HEK293 (cell line): ENCODE measurements at regions not wholly inside any gene's neighbourhood (a gene's known extent, or its start where the extent isn't known, plus 50 kb on each side); places are given as distances from the start of the nearest gene placed in this dataset.

ENCODE experiments used
- KLF16 ChIP-seq: fragments of 450-650 bp; formaldehyde crosslinking; IDR thresholded peaks from 2 replicates; pipeline ENCODE4 v1.5.1; 2017; ENCODE audit warnings: missing biosample characterization, missing genetic modification characterization
- ZBTB21 ChIP-seq: fragments of 450-650 bp; formaldehyde crosslinking; IDR thresholded peaks from 2 replicates; pipeline ENCODE4 v1.5.1; 2017; ENCODE audit warnings: missing biosample characterization, missing genetic modification characterization
- ZNF423 ChIP-seq: fragments of 450-650 bp; formaldehyde crosslinking; IDR thresholded peaks from 2 replicates; pipeline ENCODE4 v1.5.1; 2016; ENCODE audit warnings: missing biosample characterization, missing genetic modification characterization
- TF ChIP-seq, protein P1 (sequence below): fragments of 450-650 bp; formaldehyde crosslinking; IDR thresholded peaks from 2 replicates; pipeline ENCODE4 v1.5.1; 2016; ENCODE audit warnings: missing biosample characterization, missing genetic modification characterization
- TF ChIP-seq, protein P2 (sequence below): fragments of 450-650 bp; formaldehyde crosslinking; IDR thresholded peaks from 2 replicates; pipeline ENCODE4 v1.5.1; 2016; ENCODE audit warnings: missing biosample characterization, missing genetic modification characterization
- TF ChIP-seq, protein P3 (sequence below): fragments of 450-650 bp; formaldehyde crosslinking; IDR thresholded peaks from 2 replicates; pipeline ENCODE4 v1.5.1; 2017; ENCODE audit warnings: missing biosample characterization, missing genetic modification characterization

DNA sequence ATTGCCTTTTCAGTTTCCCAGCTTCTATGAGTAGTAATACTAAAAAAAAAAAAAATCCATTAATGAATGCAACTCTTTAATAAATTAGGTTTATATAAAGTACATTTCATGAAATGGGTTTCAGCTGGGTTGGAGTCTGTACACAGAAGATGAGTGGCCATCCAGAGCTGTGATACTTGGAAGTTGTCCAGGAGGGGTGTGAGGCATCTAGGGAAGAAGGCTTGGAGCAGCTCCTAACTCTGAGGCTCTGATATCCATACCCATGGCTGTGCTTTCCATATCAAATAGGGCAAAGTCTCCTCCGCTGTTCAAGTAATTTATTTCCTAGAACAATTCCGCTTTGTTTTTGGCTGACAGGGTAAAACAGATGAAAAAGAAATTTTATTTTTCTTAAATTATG, 423.3 kb upstream of the TENM3 start:
- TF ChIP-seq KLF16 (tag by site-specific recombination) (no peak), ZBTB21 (no peak), ZNF423 (tag by site-specific recombination) (no peak)
- TF ChIP-seq, protein P1, sequence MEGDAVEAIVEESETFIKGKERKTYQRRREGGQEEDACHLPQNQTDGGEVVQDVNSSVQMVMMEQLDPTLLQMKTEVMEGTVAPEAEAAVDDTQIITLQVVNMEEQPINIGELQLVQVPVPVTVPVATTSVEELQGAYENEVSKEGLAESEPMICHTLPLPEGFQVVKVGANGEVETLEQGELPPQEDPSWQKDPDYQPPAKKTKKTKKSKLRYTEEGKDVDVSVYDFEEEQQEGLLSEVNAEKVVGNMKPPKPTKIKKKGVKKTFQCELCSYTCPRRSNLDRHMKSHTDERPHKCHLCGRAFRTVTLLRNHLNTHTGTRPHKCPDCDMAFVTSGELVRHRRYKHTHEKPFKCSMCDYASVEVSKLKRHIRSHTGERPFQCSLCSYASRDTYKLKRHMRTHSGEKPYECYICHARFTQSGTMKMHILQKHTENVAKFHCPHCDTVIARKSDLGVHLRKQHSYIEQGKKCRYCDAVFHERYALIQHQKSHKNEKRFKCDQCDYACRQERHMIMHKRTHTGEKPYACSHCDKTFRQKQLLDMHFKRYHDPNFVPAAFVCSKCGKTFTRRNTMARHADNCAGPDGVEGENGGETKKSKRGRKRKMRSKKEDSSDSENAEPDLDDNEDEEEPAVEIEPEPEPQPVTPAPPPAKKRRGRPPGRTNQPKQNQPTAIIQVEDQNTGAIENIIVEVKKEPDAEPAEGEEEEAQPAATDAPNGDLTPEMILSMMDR (tag by site-specific recombination) = no peak
- TF ChIP-seq, protein P2, sequence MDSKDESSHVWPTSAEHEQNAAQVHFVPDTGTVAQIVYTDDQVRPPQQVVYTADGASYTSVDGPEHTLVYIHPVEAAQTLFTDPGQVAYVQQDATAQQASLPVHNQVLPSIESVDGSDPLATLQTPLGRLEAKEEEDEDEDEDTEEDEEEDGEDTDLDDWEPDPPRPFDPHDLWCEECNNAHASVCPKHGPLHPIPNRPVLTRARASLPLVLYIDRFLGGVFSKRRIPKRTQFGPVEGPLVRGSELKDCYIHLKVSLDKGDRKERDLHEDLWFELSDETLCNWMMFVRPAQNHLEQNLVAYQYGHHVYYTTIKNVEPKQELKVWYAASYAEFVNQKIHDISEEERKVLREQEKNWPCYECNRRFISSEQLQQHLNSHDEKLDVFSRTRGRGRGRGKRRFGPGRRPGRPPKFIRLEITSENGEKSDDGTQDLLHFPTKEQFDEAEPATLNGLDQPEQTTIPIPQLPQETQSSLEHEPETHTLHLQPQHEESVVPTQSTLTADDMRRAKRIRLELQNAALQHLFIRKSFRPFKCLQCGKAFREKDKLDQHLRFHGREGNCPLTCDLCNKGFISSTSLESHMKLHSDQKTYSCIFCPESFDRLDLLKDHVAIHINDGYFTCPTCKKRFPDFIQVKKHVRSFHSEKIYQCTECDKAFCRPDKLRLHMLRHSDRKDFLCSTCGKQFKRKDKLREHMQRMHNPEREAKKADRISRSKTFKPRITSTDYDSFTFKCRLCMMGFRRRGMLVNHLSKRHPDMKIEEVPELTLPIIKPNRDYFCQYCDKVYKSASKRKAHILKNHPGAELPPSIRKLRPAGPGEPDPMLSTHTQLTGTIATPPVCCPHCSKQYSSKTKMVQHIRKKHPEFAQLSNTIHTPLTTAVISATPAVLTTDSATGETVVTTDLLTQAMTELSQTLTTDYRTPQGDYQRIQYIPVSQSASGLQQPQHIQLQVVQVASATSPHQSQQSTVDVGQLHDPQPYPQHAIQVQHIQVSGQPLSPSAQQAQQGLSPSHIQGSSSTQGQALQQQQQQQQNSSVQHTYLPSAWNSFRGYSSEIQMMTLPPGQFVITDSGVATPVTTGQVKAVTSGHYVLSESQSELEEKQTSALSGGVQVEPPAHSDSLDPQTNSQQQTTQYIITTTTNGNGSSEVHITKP (tag by site-specific recombination) = no peak
- TF ChIP-seq, protein P3, sequence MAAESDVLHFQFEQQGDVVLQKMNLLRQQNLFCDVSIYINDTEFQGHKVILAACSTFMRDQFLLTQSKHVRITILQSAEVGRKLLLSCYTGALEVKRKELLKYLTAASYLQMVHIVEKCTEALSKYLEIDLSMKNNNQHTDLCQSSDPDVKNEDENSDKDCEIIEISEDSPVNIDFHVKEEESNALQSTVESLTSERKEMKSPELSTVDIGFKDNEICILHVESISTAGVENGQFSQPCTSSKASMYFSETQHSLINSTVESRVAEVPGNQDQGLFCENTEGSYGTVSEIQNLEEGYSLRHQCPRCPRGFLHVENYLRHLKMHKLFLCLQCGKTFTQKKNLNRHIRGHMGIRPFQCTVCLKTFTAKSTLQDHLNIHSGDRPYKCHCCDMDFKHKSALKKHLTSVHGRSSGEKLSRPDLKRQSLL (tag by site-specific recombination) = no peak
